Adrenal gland (tissue), 9 donors: ENCODE measurements at regions not wholly inside any gene's neighbourhood (a gene's known extent, or its start where the extent isn't known, plus 50 kb on each side); places are given as distances from the start of the nearest gene placed in this dataset.

Experiments used
- DNase-seq, 7 donors: peaks; one replicate each; pipeline ENCODE4 v3.0.0-alpha.2; 2019 to 2020
- H3K27ac ChIP-seq, 5 donors: fragments of 200-600 bp; sonication (generic) in 4 of 5; 1 replicate in 3 of 5; 2 replicates in 2 of 5; pipeline versions ENCODE4 v1.5.1 to v1.8.0; 2016 to 2020; ENCODE audit warnings: mild to moderate bottlenecking in 1 of 5
- H3K27me3 ChIP-seq: fragments of 200-600 bp; 2 replicates; pipeline ENCODE4 v1.8.0; 2021
- H3K36me3 ChIP-seq, 2 donors: fragments of 200-600 bp; replicated peaks in 1 of 2; 1 replicate in 1 of 2; 2 replicates in 1 of 2; pipeline versions ENCODE4 v1.5.1 to v1.8.0; 2018 to 2022
- H3K4me1 ChIP-seq, 2 donors: fragments of 200-600 bp; replicated peaks in 1 of 2; 1 replicate in 1 of 2; 2 replicates in 1 of 2; pipeline versions ENCODE4 v1.5.1 to v1.8.0; 2018 to 2021
- H3K4me3 ChIP-seq, 4 donors: fragments of 200-600 bp; sonication (generic) in 3 of 4; one replicate each; pipeline ENCODE4 v1.5.1; 2016 to 2018
- H3K9me3 ChIP-seq, 3 donors: fragments of 200-600 bp; sonication (generic) in 1 of 3; replicated peaks in 1 of 3; 1 replicate in 2 of 3; 2 replicates in 1 of 3; pipeline versions ENCODE4 v1.5.1 to v1.8.0; 2016 to 2021
- POLR2A ChIP-seq, 2 donors: fragments of 450-650 bp; IDR thresholded peaks; one replicate each; pipeline ENCODE4 v1.6.1; 2017; ENCODE audit warnings: antibody characterized with exemption in 2 of 2, mild to moderate bottlenecking in 2 of 2, moderate library complexity in 1 of 2
- WGBS, 4 donors: extraction: QIAGEN DNeasy Blood & Tissue Kit in 2 of 4; methylation state at CpG; one replicate each; pipeline versions ENCODE4 v1.1.5 to v1.1.7; 2013 to 2017; 5-methylcytosine and 5-hydroxymethylcytosine counted together
- intact Hi-C, 2 donors: fragments of 100-400 bp; cut with DNase I; formaldehyde crosslinking; loops; one replicate each; pipeline versions ENCODE4 v1.14.1 to v1.15.0; 2022 to 2023
- TF ChIP-seq, protein P1 (sequence below), 6 experiments: fragments of 450-650 bp in 4 of 6; fragments of 200-600 bp in 2 of 6; sonication (generic) in 1 of 6; IDR thresholded peaks; 1 replicate in 5 of 6; 2 replicates in 1 of 6; pipeline versions ENCODE4 v1.5.1 to v1.8.0; 2016 to 2021; ENCODE audit warnings: antibody characterized with exemption in 6 of 6, mild to moderate bottlenecking in 2 of 6, moderate library complexity in 1 of 6
- donor health status: healthy with polysubstance abuse.
- donor health status: Bipolar disorder and iron deficiency.
- donor health status: DM: yes; HTN: yes; CAD: no.
- donor health status: DM: no; HTN: no; CAD: no.
- donor health status: DM: no; HTN: no; CAD: no.

GRCh38 chr12:89980236-89980635 lies 271.6 kb upstream of the ATP2B1 start:
- Histone ChIP-seq H3K9me3 (no peaks in the 10 kb centered on the region), H3K4me3 (no peak overlapping the region), H3K27me3 (no peaks in the 10 kb centered on the region), H3K36me3 (no peaks in the 10 kb centered on the region), H3K4me1 (no peaks in the 10 kb centered on the region), H3K27ac (peak overlapping the region in 1 of 5 donors; percentile 67)
- peak in 6 of 7 donors; percentile 15 to 53 (median 27) for DNase-seq
- intact Hi-C loops, result no loop called here
- WGBS, 4 donors, result 71 to 86% (median 82%) methylated on average over 3 of the region's 3 CpGs
- TF ChIP-seq, protein P1, sequence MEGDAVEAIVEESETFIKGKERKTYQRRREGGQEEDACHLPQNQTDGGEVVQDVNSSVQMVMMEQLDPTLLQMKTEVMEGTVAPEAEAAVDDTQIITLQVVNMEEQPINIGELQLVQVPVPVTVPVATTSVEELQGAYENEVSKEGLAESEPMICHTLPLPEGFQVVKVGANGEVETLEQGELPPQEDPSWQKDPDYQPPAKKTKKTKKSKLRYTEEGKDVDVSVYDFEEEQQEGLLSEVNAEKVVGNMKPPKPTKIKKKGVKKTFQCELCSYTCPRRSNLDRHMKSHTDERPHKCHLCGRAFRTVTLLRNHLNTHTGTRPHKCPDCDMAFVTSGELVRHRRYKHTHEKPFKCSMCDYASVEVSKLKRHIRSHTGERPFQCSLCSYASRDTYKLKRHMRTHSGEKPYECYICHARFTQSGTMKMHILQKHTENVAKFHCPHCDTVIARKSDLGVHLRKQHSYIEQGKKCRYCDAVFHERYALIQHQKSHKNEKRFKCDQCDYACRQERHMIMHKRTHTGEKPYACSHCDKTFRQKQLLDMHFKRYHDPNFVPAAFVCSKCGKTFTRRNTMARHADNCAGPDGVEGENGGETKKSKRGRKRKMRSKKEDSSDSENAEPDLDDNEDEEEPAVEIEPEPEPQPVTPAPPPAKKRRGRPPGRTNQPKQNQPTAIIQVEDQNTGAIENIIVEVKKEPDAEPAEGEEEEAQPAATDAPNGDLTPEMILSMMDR (IDR thresholded peaks at IDR 0.05), result no peak
- no peak for TF ChIP-seq POLR2A (IDR thresholded peaks at IDR 0.05)

- no peak for DNase-seq
- WGBS, 4 donors, result 57 to 63% (median 61%) methylated on average over 10 of the region's 10 CpGs
- H3K36me3 ChIP-seq, result no peaks in the 10 kb centered on the region
- H3K27ac ChIP-seq, result no peak overlapping the region
- H3K9me3 ChIP-seq, result no peaks in the 10 kb centered on the region
- intact Hi-C loops, result no loop called here
- TF ChIP-seq, protein P1 (IDR thresholded peaks at IDR 0.05), result no peak
- TF ChIP-seq POLR2A (IDR thresholded peaks at IDR 0.05), result no peak
- no peak overlapping the region for H3K4me3 ChIP-seq
- H3K27me3 ChIP-seq, result no peaks in the 10 kb centered on the region
- H3K4me1 ChIP-seq, result no peaks in the 10 kb centered on the region
These were observed 268.9 kb upstream of the ATP2B1 start for GRCh38 chr12:89977405-89978085.

DNA sequence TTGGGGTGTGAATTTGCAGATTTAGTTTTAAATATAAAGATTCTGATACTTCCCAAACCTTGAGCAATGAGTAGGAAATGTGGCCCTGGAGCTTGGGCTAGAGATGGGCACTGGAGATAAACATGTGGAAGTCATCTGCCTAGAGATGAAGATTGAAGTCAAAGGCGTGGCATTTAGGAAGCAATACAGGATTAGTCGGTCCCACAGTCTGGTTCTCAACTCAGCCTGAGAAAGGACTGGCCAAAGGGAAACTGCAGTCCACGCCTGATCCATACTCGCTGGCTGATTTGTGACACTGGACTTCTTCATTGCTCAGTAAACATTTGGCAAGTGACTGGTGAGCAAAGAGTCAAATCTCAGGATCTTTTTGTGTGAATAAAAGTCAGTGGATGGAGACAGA lies 268.2 kb upstream of the ATP2B1 start:
- Histone ChIP-seq H3K9me3 (no peaks in the 10 kb centered on the region), H3K27me3 (no peaks in the 10 kb centered on the region), H3K36me3 (no peaks in the 10 kb centered on the region), H3K27ac (no peak overlapping the region), H3K4me1 (peaks cover 0 to 4% of the 10 kb centered on the region in 2 donors), H3K4me3 (no peak overlapping the region)
- intact Hi-C loops, result no loop called here
- no peak for DNase-seq
- TF ChIP-seq POLR2A (IDR thresholded peaks at IDR 0.05), result no peak
- TF ChIP-seq, protein P1 (IDR thresholded peaks at IDR 0.05), result no peak
- WGBS, 4 donors, result 93 to 97% (median 95%) methylated on average over 4 of the region's 4 CpGs

DNA sequence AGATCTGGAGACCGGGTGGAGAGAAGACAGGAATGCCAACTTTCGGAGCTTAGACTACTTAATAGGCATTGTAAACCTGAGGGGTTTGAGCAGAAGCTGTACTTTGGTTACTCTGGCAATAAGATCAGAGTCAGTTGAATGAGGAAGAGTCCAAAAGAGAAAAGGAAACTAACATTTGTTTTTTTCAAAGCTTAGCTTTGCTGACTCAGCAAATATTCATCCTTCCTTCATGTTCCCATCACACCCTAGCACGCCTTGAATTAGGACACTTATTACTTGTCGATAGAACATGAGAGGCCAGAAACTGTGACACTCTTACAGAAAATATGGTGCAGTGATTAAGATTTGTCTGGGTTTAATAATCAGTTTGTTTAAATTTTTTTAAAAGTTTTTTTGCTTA lies 266.9 kb upstream of the ATP2B1 start:
- no peak overlapping the region for H3K4me3 ChIP-seq
- H3K27ac ChIP-seq, result no peak overlapping the region
- no peaks in the 10 kb centered on the region for H3K9me3 ChIP-seq
- peaks cover 0 to 10% of the 10 kb centered on the region in 2 donors for H3K4me1 ChIP-seq
- 89 to 93% (median 90%) methylated on average over 4 of the region's 4 CpGs for WGBS, 4 donors
- no peak for DNase-seq
- intact Hi-C loops, result no loop called here
- H3K27me3 ChIP-seq, result no peaks in the 10 kb centered on the region
- H3K36me3 ChIP-seq, result no peaks in the 10 kb centered on the region
- TF ChIP-seq, protein P1 (IDR thresholded peaks at IDR 0.05), result no peak
- TF ChIP-seq POLR2A (IDR thresholded peaks at IDR 0.05), result no peak
